ENCODE measurements at regions not wholly inside any gene's neighbourhood (a gene's known extent, or its start where the extent isn't known, plus 50 kb on each side); places are given as distances from the start of the nearest gene placed in this dataset.
"Not testable (repeated sequence)": the region's sequence is repeated elsewhere in the genome, so short reads cannot be mapped to it uniquely, and the experiment has no call there.

DNA sequence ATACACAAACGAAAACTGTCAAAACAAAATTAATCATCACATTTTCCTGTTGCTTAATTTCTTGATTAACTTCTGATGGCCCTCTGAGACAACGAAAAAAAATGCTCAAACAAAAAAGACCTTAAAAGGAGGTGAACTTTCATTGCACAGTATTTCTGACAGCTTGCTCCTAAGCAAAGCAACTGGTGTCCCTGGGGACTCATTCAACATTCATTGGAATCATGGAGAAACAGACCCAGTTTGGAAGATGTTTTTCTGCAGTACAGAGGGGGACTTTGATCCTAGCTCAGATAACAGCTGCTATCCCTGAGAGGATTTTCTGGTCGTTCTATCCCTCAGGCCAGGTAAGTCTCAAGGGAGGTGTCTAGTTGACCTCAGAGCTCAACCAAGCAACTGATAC, 378.7 kb upstream of the ATP11B start:
- DNase-seq, result no peak

DNA sequence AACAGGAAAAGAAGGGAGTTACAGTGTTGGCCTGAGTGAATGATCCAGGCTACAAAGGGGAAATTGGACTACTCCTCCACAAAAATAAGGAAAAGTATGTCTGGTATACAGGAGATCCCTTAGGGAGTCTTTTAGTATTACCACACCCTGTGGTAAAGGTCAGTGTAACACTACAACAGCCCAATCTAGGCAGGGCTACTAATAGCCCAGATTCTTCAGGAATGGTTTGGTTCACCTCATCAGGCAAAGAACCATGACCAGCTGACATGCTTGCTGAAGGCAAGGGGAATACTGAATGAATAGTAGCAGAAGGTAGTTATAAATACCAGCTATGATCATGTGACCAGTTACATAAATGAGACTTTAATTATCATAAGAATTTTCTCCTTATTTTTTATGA, 372.6 kb upstream of the ATP11B start:
- DNase-seq, result no peak

DNA sequence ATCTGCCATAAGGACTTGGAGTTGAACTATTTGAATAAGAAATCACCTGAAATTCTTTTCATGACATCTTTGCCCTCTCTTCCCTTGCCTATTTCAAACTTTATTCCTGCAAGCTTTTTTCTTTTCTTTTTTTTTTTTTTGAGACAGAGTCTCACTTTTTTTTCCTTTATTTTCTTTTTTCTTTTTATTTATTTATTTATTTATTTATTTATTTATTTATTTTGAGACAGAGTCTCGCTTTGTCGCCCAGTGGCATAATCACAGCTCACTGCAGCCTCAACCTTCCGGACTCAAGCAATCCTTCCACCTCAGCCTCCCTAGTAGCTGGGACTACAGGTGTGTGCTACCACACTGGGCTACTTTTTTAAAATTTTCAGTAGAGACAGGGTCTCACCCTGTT, 369.3 kb upstream of the ATP11B start:
- no peak for DNase-seq

DNA sequence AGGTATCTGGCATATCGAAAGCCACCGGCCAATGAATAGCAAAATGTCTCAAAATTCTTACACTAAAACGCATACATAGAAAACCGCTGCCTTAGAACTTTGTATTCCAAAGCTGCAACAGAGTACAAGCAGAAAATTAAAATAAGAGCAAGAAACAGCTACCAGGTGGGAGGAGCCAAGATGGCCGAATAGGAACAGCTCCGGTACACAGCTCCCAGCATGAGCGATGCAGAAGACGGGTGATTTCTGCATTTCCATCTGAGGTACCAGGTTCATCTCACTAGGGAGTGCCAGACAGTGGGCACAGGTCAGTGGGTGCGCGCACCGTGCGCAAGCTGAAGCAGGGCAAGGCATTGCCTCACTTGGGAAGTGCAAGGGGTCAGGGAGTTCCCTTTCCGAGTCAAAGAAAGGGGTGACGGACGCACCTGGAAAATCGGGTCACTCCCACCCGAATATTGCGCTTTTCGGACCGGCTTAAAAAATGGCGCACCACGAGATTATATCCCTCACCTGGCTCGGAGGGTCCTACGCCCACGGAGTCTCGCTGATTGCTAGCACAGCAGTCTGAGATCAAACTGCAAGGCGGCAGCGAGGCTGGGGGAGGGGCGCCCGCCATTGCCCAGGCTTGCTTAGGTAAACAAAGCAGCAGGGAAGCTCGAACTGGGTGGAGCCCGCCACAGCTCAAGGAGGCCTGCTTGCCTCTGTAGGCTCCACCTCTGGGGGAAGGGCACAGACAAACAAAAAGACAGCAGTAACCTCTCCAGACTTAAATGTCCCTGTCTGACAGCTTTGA, 367.2 kb upstream of the ATP11B start:
- DNase-seq, result not testable (repeated sequence)

DNA sequence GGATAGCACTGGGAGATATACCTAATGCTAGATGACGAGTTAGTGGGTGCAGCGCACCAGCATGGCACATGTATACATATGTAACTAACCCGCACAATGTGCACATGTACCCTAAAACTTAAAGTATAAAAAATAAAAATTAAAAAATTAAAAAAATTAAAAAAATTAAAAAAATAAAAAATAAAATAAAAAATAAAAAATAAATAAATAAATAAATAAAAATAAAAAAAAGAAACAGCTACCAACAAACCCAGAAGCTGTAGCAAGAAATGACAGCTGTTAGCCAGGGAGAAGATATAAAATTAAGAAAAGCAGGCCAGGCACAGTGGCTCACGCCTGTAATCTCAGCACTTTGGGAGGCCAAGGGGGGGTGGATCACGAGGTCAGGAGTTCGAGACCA, 361.3 kb upstream of the ATP11B start:
- DNase-seq, result not testable (repeated sequence)

DNA sequence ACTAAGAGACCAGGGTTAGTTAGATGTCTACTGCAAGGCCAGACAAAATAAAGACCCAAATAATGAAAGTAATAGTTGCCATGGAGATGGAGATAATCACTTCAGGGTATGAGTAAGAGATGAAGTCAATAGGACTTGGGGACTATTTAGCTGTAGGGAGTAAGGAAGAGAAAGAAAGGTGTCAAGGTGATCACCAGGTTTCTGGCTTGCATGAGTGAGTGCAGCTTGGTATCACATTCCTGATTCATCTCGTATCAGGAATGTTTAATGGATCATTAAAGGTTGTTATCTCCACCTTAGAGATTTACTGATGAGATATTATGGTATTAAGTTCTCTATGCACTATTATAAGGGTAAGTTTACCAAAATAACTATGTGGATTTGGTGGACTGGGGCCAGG, 357.4 kb upstream of the ATP11B start:
- DNase-seq, result no peak

DNA sequence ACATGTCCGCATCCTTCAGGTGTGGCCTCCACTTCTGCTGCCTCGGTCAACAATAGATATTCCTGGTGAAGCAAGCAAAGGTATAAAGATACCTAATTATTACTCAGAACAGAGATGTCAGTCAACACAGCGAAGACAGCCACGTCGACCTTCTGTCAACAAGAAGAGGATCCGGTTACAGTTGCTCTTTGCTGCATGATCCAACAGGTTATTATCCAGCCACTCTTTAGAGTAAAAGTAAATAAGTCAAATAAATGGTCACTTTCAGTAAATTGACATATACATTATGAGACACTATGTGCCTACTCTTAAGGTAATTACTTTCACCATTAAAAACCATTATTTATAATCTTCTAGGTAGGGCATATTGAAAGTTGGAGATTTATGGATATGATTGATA, 356.8 kb upstream of the ATP11B start:
- DNase-seq, result no peak

DNA sequence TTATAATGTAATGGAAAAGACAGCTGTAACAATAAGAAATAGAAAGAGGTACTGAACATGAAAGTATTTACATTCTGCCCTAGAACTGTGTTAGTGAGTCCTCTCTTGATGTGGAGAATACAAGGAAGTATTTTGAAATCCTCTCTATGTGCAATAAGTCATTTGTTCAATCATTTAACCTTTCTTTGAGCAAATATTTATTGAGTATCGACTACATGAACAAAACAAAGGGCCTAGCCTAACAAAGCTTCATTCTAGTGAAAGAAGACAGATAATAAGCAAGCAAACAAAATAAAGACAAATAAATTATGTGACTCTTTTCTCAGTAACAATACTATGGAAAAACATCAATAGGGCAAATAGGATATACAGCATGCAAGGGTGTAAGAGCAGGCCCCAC, 354.9 kb upstream of the ATP11B start:
- DNase-seq, result no peak

DNA sequence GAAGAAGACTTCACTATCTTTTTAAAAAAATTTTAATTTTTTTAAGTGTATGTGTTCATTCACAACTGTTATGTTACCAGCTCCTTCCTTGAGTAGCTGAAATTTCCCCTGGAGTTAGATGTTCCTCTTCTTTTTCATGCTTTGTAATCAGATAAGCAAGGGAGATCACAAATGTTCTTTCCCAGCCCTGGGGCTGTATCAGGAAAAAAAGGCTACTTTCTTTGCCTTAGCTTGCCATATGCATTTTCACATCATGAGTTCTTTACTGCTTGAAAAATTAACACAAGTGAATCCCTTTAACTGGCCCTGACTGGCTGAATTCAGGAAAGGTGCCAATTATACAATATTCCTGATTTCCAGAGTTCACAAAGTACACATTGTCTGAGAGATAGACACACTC, 353.2 kb upstream of the ATP11B start:
- DNase-seq, result no peak

DNA sequence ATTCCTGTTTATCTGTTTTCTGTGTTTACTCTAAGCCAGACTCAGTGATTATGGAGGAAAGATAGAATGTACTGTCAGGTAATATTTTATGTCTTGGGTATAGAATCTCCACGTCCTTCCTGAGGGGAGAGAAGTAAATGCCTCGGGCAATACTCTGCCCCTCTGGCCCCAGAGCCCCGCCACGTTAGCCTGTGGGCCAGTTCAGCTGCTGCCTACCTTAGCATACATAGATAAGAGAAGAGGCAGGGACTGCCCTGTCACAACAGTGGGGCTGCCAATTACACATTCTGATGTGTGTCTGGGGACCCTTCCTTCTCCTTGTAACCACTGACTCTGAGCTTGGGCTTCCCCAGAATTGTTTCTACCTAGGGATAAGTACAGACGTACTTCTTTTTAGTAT, 347.7 kb upstream of the ATP11B start:
- no peak for DNase-seq

DNA sequence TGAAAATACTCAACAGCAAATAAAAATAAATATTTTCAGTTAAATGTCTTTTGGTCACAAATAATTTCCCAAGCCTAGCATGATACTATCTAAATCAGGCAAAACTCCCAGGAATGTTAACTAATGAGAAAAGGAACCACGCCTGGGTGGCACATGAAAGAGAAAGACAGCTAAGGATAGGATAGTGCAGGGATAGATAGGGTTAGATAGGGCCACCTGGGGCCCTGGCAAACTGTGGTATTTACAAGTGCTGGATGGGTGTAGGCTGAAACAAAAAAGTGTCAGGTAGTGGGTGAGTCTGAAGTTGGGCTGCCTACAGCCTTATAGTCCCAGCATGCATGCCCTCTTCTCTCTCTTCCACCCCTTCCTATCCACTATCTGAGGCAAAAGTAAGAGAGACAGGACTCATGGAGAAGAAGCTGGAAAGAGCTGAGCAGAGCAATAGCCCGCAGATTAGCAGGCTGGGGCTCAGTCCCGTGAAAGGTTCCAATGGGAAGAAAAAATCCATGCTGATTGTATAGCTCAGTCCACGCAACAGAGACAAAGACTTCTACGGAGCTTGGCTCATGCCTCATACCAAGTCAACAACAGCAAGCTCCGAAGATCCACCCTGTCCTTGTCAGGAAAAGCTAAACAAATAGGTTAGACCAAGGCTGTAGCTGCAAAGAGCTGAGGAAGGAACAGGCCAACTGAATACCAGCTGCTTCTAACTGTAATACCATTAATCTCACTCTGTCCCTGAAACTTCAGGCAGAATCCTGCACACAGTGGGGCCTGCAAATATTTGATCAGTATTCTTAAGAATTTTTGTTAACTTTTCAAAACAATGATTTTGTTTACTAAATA, 342.1 kb upstream of the ATP11B start:
- DNase-seq, result no peak

DNA sequence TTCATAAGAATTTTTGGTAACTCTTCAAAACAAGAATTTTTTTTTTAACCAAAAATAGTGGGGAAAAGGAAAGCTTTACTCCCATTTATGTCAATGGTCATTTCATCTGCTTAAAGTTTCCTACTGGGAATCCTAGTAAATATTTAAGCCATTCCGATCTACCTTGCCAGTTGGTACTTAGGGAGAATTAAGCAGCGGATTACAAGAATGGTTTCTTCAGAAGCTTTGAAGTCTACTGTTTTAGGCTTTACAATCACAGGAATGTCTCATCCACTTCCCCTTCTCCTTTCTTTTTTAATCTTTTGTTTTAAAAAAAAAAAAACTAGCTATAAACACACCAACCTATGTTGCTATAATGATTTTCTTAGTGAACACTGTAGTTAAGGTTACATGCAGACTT, 341.4 kb upstream of the ATP11B start:
- no peak for DNase-seq

DNA sequence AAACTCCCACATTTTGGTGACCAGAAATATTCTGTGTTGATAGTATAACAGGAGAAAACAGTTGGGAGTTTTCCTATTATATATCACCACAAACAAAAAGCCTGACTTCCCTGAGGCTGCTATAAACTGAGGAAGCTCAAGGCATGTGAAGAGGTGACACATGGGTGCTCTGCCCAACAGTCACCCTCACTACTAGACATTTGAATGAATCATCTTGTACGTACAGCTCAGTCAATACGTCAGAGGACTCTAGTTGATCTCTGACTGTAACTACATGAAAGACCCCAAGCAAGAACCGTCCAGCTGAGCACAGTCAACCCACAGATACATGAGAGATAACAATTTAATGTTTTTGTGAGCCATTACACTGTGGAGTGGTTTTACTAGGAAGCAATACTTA, 338.3 kb upstream of the ATP11B start:
- DNase-seq, result no peak

DNA sequence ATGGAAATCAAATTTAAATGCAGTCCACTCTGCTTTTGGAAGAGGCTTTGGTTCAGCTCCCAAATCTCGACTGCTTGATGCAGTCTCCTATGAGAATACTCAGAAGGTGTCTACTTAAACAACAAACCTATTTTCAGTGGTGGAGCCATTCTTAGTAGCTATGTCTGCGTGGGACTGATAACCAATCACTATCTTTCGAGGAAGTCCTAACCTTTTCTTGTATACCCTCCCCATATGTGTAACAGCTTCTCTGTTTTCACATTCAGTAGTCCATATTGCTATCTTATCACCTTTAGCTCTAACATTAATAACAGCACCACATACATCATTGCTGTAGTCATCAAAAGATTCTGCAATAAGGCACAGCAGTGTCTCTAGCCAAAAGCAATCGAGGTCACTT, 333.0 kb upstream of the ATP11B start:
- no peak for DNase-seq

DNA sequence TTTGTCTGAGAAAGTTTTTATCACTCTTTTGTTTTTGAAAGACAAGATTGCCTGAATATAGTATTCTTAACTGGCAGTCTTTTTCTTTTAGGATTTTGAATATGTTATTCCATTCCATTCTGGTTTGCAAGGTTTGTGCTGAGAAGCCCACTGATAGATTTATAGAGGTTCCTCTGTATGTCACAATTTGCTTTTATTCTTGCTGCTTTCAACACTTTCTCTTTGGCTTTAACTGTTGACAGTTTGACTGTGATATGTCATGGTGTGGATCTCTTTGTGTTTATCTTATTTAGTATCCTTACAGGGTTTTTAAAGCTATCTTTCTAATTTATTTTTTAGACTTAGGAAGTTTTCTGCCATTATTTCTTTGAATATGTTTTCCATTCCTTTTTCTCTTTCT, 331.2 kb upstream of the ATP11B start:
- DNase-seq, result no peak

DNA sequence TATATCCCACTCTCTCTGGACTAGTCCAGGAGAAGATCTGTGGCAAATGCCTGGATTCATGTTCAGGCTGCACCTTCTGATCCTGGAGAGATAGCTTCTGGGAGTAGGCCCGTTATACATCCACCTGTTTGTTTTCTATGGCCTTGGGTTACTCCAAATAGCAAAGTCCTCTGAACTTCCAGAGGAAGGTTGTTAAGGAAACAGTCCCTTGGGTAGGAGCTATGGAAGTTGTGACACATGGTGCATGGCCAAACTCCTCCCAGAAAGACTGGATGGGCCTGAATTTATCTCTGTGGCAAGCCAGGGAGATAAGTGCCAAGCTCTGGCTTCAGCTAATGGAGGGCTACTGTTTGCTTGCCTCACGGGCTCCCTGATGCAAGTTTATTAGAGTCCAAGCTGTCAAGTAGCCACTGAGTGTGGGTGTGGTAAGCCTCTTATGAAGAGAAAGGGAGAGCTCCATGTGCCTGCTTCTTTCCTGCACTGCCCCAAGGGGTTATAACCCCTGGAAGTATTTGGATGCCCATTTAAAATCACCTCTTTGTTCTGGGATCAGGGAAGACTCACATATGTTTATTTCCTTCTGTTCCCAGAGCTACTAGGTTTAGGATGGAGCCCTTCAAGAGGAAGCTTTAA, 328.7 kb upstream of the ATP11B start:
- no peak for DNase-seq

DNA sequence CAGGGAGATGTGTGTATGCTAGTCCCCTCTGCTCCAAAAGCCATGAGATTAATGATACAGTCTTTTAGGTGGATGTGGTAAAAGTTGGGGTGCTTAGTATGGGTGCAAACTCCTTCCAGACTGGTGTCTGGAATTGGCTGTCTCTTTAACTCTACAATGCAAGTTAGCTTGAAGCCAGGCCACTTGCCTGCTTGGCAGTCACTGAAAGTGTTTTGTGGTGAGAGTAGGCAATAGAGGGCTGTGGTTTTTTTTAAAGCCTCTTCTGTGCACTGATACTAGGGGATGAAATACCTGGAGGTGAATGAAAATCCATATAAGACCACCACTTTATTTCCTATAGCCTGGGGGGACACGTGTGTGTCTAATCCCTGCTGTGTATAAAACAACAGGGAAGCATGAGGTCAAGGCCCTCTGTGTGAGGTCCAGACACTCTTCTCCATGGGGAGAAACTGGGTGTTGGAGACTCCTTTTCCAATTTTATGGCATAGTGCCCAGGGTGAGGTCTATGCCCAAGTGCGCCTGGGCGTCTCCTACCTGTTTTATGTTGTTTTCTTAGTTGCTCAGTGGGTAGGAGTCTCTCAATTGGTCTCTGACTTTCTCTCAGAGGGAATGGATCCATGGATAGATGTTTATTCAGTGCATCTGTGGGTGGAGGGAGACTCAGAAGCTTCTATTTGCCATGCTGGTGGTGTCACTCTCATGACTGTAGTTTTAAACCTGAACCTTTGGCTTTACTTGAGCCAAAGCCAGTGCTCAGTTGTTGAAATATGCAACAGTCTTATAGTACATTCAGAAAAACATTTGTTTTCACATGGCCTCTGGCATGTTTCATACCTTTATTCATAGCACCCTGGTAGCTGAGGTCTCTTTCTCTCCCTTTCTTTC, 327.8 kb upstream of the ATP11B start:
- DNase-seq, result no peak

DNA sequence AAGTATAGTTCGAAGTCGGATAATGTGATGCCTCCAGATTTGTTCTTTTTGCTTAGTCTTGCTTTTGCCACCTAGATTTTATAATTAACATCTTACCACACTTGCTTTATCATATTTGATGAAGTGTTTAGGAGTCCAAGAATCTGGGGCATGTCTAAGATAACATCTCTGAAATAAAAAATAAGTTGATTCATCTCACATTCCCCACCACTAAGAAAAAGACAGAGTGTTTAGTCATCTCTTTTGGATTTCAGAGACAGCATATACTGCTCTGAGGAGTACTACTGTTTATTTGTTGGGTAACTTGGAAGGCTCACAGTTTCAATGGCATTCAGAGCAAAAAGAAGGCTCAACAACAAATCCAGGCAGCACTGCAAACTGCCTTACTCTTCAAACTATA, 324.2 kb upstream of the ATP11B start:
- DNase-seq, result no peak

DNA sequence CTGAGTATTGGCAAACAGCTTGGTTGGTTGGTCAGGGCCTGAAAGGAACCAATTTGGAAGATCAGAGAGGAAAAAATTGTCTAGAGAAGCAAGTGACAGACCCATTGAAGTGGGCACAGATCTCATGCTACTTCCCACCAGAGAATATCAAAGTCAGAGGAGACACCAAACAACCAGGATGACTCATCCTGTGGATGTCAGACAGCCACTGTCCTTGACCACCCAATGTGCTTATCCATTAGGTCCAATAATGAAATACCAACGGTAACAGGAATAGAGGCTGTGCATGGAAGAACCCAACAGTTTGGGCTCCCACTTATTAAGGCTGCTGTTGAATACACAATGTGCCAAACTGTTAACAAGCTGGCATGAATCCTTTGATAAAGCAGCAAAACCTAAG, 323.1 kb upstream of the ATP11B start:
- no peak for DNase-seq

DNA sequence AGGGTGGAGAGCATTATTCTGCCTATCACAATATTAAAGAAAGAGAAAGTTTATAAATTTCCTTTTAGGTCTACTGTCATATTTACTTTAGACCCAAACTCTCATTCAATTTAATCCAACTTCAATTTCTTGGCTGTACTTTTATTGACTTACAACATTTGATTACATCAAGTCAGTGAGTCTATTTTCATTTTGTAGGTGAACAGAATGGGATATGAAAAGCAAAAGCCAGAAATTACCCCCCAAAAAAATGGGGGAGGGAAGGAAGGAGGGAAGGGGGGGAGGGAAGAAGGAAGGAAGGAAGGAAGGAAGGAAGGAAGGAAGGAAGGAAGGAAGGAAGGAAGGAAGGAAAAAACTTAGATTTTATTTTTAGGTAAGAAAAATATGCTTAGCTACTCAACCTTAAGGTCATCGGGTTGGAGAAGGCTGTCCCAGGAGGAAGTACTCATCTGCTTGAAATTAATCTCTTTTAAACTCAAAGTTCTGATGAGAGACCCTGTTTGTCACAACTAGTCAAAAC, 320.1 kb upstream of the ATP11B start:
- DNase-seq, result no peak

DNA sequence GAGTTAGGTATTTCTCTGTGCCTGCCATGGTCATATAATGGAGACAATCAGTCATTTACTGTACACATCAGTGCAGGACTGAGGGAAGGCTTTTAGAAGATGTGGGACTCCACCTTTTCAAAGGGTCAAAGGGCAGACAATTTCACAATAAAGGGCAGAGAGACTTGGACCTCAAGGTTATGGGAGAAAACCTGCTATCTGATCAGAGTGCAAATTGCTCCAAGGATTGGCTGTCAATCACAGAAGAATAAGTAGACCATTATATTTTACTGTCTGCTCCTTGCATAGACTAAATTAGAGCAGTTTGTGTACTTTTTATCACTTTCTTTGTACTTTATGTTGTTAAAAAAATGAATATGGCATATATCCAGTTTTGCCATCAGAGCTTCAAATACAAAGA, 314.9 kb upstream of the ATP11B start:
- no peak for DNase-seq
